ENCODE measurements at regions not wholly inside any gene's neighbourhood (a gene's known extent, or its start where the extent isn't known, plus 50 kb on each side); places are given as distances from the start of the nearest gene placed in this dataset.

DNA sequence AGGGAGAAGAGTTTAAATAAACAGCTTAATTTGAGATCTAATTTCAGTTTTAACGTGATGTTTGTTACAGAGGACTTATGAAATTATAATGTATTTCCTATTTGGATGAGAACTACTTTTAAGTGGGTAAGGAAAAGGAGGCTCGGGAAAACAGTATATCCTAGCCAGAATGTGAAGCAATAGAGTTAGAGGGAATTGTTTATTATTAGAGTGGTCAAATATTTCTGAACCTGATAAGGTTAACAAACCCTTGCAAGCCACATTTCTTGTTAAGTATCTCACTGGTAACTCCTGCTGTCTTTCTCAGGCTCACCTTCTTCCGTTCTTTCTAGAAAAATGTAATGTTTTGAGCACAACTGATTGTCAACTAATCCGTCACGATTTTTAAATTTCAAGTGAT is 335.1 kb upstream of the MBL2 start:
- Histone ChIP-seq H3K9ac (ENCODE audit: control insufficient read depth, extremely low read depth, insufficient read depth, low read length) (no peak overlapping the region), H3K36me3 (ENCODE audit: control insufficient read depth in 2 of 2, extremely low read depth in 1 of 2, insufficient read depth in 2 of 2, low read length in 2 of 2) (no peaks in the 10 kb centered on the region), H3K79me2 (ENCODE audit: control insufficient read depth, insufficient read depth, low read length) (no peaks in the 10 kb centered on the region), H3K4me1 (ENCODE audit: control insufficient read depth, extremely low read depth, insufficient read depth, low read length) (no peaks in the 10 kb centered on the region), H3K27me3 (ENCODE audit: control insufficient read depth, extremely low read depth, insufficient read depth, low read length) (no peaks in the 10 kb centered on the region), H3K9me1 (ENCODE audit: control insufficient read depth, extremely low read depth, insufficient read depth, low read length) (no peaks in the 10 kb centered on the region), H3K9me3 (ENCODE audit: control insufficient read depth, low read depth, low read length) (no peaks in the 10 kb centered on the region), H3K4me2 (ENCODE audit: control insufficient read depth, extremely low read depth, insufficient read depth, low read depth, low read length) (no peak overlapping the region), H3K4me3 (ENCODE audit: control insufficient read depth in 2 of 3, extremely low read depth in 1 of 3, insufficient read depth in 2 of 3, low read depth in 1 of 3, low read length in 3 of 3) (no peak overlapping the region), H3K27ac (ENCODE audit: control insufficient read depth, insufficient read depth, low read length) (no peak overlapping the region), H4K20me1 (ENCODE audit: control insufficient read depth, extremely low read depth, insufficient read depth, low read length) (no peaks in the 10 kb centered on the region), H2AFZ (ENCODE audit: control insufficient read depth, low read length) (no peak overlapping the region)
- no peak for DNase-seq (ENCODE audit: low read depth, low spot score)
- dilution Hi-C loops (cut with MboI; ENCODE audit: extremely low pct_ligation_motif_present, low sequenced_read_pairs), result no loop called here
- FAIRE-seq, result no peak
- TF ChIP-seq, protein P1, sequence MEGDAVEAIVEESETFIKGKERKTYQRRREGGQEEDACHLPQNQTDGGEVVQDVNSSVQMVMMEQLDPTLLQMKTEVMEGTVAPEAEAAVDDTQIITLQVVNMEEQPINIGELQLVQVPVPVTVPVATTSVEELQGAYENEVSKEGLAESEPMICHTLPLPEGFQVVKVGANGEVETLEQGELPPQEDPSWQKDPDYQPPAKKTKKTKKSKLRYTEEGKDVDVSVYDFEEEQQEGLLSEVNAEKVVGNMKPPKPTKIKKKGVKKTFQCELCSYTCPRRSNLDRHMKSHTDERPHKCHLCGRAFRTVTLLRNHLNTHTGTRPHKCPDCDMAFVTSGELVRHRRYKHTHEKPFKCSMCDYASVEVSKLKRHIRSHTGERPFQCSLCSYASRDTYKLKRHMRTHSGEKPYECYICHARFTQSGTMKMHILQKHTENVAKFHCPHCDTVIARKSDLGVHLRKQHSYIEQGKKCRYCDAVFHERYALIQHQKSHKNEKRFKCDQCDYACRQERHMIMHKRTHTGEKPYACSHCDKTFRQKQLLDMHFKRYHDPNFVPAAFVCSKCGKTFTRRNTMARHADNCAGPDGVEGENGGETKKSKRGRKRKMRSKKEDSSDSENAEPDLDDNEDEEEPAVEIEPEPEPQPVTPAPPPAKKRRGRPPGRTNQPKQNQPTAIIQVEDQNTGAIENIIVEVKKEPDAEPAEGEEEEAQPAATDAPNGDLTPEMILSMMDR (optimal IDR thresholded peaks at IDR 0.05 in 1 of 3, IDR thresholded peaks at IDR 0.05 in 1 of 3, conservative IDR thresholded peaks at IDR 0.05 in 1 of 3; ENCODE audit: extremely low read depth in 1 of 3, insufficient read depth in 2 of 3, low read length in 3 of 3), result no peak
- TF ChIP-seq EZH2 (IDR thresholded peaks at IDR 0.05; ENCODE audit: low read length), result no peak

DNA sequence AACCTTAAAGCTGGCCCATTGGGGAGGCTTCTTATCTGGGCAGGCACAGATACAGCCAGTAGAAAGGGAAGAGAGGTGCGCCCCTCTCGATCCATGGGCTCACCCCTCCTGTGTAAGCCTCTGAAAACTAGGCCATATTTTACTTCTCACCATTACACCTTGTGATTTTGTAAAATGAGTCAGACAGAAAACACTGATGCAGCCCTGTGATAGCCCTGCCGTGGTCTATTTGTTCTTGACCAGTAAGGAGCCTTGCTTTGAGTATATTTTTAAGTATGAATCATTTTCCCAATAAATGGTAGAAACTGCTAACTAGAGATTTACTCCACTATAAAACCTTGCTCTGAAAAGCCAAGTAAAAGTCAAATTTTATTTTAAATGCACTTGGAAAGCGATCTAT is 329.8 kb upstream of the MBL2 start:
- DNase-seq (ENCODE audit: low read depth, low spot score) (no peak), FAIRE-seq (no peak)
- Histone ChIP-seq H3K9me1 (ENCODE audit: control insufficient read depth, extremely low read depth, insufficient read depth, low read length) (no peaks in the 10 kb centered on the region), H2AFZ (ENCODE audit: control insufficient read depth, low read length) (no peak overlapping the region), H3K36me3 (ENCODE audit: control insufficient read depth in 2 of 2, extremely low read depth in 1 of 2, insufficient read depth in 2 of 2, low read length in 2 of 2) (no peaks in the 10 kb centered on the region), H3K4me1 (ENCODE audit: control insufficient read depth, extremely low read depth, insufficient read depth, low read length) (no peaks in the 10 kb centered on the region), H3K9ac (ENCODE audit: control insufficient read depth, extremely low read depth, insufficient read depth, low read length) (no peak overlapping the region), H4K20me1 (ENCODE audit: control insufficient read depth, extremely low read depth, insufficient read depth, low read length) (no peaks in the 10 kb centered on the region), H3K27me3 (ENCODE audit: control insufficient read depth, extremely low read depth, insufficient read depth, low read length) (no peaks in the 10 kb centered on the region), H3K4me3 (ENCODE audit: control insufficient read depth in 2 of 3, extremely low read depth in 1 of 3, insufficient read depth in 2 of 3, low read depth in 1 of 3, low read length in 3 of 3) (no peak overlapping the region), H3K9me3 (ENCODE audit: control insufficient read depth, low read depth, low read length) (no peaks in the 10 kb centered on the region), H3K4me2 (ENCODE audit: control insufficient read depth, extremely low read depth, insufficient read depth, low read depth, low read length) (no peak overlapping the region), H3K79me2 (ENCODE audit: control insufficient read depth, insufficient read depth, low read length) (no peaks in the 10 kb centered on the region), H3K27ac (ENCODE audit: control insufficient read depth, insufficient read depth, low read length) (no peak overlapping the region)
- TF ChIP-seq EZH2 (IDR thresholded peaks at IDR 0.05; ENCODE audit: low read length), result no peak
- TF ChIP-seq, protein P1 (optimal IDR thresholded peaks at IDR 0.05 in 1 of 3, IDR thresholded peaks at IDR 0.05 in 1 of 3, conservative IDR thresholded peaks at IDR 0.05 in 1 of 3; ENCODE audit: extremely low read depth in 1 of 3, insufficient read depth in 2 of 3, low read length in 3 of 3), result no peak
- dilution Hi-C loops (cut with MboI; ENCODE audit: extremely low pct_ligation_motif_present, low sequenced_read_pairs), result no loop called here
